Kidney epithelial cell (primary cell): ENCODE measurements at regions not wholly inside any gene's neighbourhood (a gene's known extent, or its start where the extent isn't known, plus 50 kb on each side); places are given as distances from the start of the nearest gene placed in this dataset.

Experiments
- DNase-seq: peaks from one replicate; pipeline ENCODE4 v3.0.0-alpha.2; 2010; ENCODE audit warnings: low read depth
- H3K27me3 ChIP-seq: 2 replicates; pipeline ENCODE4 v1.6.0; 2011; ENCODE audit warnings: low read length; ENCODE audit not compliant: control insufficient read depth, insufficient read depth
- H3K36me3 ChIP-seq: 2 replicates; pipeline ENCODE4 v1.5.1; 2011; ENCODE audit warnings: low read length; ENCODE audit not compliant: control insufficient read depth, insufficient read depth
- H3K4me3 ChIP-seq: 2 replicates; pipeline ENCODE4 v1.5.1; 2011; ENCODE audit warnings: low read depth, mild to moderate bottlenecking, control low read depth, low read length
- TF ChIP-seq, protein P1 (sequence below): IDR thresholded peaks from 2 replicates; pipeline ENCODE4 v1.5.1; 2011; ENCODE audit warnings: mild to moderate bottlenecking, moderate library complexity, low read length, control low read depth, inconsistent platforms; ENCODE audit not compliant: insufficient read depth, poor library complexity, severe bottlenecking

DNA sequence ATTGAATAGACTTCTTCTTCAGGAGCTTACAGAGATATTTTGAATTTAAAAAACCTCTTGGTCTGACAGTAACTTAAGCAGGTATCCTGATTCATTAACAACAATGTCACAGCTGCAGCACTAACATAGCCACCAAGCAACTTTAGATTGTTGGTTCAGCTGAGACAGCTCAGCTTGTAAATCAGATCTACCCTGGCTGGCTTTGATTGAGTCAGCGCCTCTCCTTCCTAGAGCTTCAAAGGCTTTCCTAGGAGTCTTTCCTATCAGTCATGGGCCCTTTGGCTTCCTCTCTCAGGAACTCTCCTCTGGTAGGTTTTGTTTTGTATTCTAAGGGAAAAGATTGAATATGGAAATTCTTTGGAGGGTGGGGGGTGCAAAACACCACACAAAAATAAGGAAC is 70.7 kb upstream of the STEAP4 start:
- Histone ChIP-seq H3K4me3 (no peak overlapping the region), H3K27me3 (no peaks in the 10 kb centered on the region), H3K36me3 (no peaks in the 10 kb centered on the region)
- peak; percentile 23 for DNase-seq
- TF ChIP-seq, protein P1, sequence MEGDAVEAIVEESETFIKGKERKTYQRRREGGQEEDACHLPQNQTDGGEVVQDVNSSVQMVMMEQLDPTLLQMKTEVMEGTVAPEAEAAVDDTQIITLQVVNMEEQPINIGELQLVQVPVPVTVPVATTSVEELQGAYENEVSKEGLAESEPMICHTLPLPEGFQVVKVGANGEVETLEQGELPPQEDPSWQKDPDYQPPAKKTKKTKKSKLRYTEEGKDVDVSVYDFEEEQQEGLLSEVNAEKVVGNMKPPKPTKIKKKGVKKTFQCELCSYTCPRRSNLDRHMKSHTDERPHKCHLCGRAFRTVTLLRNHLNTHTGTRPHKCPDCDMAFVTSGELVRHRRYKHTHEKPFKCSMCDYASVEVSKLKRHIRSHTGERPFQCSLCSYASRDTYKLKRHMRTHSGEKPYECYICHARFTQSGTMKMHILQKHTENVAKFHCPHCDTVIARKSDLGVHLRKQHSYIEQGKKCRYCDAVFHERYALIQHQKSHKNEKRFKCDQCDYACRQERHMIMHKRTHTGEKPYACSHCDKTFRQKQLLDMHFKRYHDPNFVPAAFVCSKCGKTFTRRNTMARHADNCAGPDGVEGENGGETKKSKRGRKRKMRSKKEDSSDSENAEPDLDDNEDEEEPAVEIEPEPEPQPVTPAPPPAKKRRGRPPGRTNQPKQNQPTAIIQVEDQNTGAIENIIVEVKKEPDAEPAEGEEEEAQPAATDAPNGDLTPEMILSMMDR = no peak

DNA sequence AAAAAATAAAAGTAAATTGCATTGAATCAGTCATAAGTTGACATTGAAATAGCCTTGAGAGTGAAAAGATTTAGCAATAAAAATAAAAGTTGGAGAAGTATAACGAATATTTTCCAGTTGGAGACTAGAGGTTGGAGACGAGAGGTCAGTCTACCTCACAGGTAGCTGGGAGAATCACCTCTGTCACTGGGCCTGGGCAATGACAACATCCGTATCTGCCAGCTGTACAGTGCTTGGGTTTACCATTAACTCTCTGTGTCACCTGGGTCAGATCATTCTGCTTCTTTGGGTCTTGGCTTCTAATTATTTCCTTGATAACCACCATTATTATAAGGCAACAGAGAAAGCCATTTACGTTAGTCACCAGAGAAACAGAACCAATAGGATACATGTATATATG is 62.0 kb upstream of the STEAP4 start:
- Histone ChIP-seq H3K4me3 (no peak overlapping the region), H3K36me3 (no peaks in the 10 kb centered on the region), H3K27me3 (no peaks in the 10 kb centered on the region)
- no peak for DNase-seq
- TF ChIP-seq, protein P1 = no peak

GRCh38 chr7:88366845-88367244 is 60.2 kb upstream of the STEAP4 start:
- no peaks in the 10 kb centered on the region for H3K27me3 ChIP-seq
- TF ChIP-seq, protein P1 = no peak
- no peak for DNase-seq

GRCh38 chr7:88363869-88364268 is 57.2 kb upstream of the STEAP4 start:
- Histone ChIP-seq H3K4me3 (no peak overlapping the region), H3K36me3 (no peaks in the 10 kb centered on the region), H3K27me3 (no peaks in the 10 kb centered on the region)
- no peak for DNase-seq
- TF ChIP-seq, protein P1 = no peak

More at GRCh38 chr7:88366845-88367244, 60.2 kb upstream of the STEAP4 start:
- Histone ChIP-seq H3K4me3 (no peak overlapping the region), H3K36me3 (no peaks in the 10 kb centered on the region)

- TF ChIP-seq, protein P1 = no peak
- no peak for DNase-seq
- no peak overlapping the region for H3K4me3 ChIP-seq
- H3K27me3 ChIP-seq = no peaks in the 10 kb centered on the region
- no peaks in the 10 kb centered on the region for H3K36me3 ChIP-seq
Observed at GRCh38 chr7:88363249-88363648, 56.6 kb upstream of the STEAP4 start.

- Histone ChIP-seq H3K27me3 (no peaks in the 10 kb centered on the region), H3K4me3 (no peak overlapping the region), H3K36me3 (no peaks in the 10 kb centered on the region)
- TF ChIP-seq, protein P1 = no peak
- DNase-seq = peak; percentile 47
Observed at GRCh38 chr7:88361357-88361756, 54.7 kb upstream of the STEAP4 start.
